ENCODE measurements at regions not wholly inside any gene's neighbourhood (a gene's known extent, or its start where the extent isn't known, plus 50 kb on each side); places are given as distances from the start of the nearest gene placed in this dataset.

- H3K4me3 ChIP-seq (ENCODE audit: low read depth, low read length), result no peak overlapping the region
- TF ChIP-seq CTCF (IDR thresholded peaks at IDR 0.05; ENCODE audit: insufficient read depth, low read length), result no peak
- DNase-seq (ENCODE audit: low read depth), result no peak
Measured at GRCh38 chr12:76276499-76277151, 71.6 kb downstream of the BBS10 start.

- TF ChIP-seq CTCF (IDR thresholded peaks at IDR 0.05; ENCODE audit: insufficient read depth, low read length), result no peak
- no peak for DNase-seq (ENCODE audit: low read depth)
- no peak overlapping the region for H3K4me3 ChIP-seq (ENCODE audit: low read depth, low read length)
Measured at GRCh38 chr12:76275511-76276093, 72.6 kb downstream of the BBS10 start.

DNA sequence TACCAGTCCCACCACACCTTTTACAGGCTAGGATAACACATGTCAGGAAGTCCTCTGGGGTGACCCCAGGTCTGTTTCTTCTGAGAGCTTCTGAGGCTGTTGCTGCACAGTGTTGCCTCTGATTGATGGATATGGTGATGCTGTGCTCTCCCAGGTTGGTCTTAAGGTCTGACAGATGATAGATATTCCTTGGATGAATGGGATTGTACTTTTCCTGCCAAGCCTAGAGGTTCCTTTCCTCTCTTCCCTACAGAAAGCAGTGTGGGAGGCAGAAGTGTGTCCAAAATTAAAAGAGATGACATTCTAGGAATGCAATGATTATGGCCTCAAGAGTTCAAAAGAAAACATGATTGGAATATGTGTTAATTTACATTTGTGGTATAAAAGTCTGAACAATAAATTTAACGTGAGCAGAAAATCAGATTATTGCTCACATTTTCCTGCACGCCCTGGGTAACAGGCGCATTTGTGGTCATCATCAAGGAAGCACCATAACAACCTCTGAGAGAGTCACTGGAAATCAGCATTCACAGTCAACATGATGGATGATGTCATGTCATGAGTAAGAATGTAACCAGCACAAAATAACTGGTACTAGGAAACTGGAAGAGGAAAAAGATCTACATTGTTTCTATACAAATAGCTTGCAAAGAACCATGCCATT, 73.7 kb downstream of the BBS10 start:
- no peak for TF ChIP-seq CTCF (IDR thresholded peaks at IDR 0.05; ENCODE audit: insufficient read depth, low read length)
- no peak overlapping the region for H3K4me3 ChIP-seq (ENCODE audit: low read depth, low read length)
- peak; percentile 80 for DNase-seq (ENCODE audit: low read depth)

DNA sequence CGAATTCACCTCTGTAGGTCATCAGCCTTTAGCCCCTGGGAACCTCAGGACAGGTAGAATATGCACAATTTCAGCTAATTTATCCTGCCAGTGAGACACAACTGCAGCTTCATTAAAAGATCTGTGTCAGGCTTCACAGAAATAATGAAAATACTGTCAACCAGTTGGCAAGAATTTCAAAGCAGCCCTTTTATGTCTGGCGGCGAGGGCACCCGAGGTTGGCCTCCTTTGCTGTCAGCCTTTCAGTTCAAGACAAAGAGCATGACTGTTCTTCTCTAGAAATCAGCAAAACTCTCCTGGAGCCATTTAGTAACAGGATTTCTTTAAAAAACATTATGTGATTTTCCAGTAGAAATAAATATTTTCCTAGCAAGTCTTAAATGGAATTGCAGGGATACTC, 75.9 kb downstream of the BBS10 start:
- no peak overlapping the region for H3K4me3 ChIP-seq (ENCODE audit: low read depth, low read length)
- TF ChIP-seq CTCF (IDR thresholded peaks at IDR 0.05; ENCODE audit: insufficient read depth, low read length), result no peak
- DNase-seq (ENCODE audit: low read depth), result no peak

DNA sequence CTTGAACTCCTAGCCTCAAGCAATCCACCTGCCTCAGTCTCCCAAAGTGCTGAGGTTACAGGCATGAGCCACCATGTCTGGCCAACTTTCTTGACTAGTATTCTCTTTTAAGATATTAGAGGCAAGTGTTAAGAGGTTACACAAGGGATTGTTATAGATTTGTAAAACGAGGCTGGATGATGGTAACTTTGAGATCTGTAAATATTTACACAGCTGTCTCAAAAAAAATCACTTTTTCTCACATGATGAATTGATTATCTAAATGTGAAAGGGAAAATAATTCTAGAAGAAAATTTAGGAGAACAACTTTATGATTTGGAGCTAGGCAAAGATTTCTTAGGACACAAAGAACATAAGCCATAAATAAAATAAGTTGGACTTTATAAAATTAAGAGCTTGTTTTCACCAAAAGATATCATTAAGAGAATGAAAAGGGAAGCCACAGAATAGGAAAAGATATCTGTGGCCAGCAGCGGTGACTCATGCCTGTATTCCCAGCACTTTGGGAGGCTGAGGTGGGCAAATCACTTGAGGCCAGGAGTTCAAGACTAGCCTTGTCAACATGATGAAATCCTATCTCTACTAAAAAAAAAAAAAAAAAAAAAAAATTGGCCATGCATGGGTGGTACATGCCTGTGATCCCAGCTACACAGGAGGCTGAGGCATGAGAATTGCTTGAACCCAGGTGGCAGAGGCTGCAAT, 77.4 kb downstream of the BBS10 start:
- H3K4me3 ChIP-seq (ENCODE audit: low read depth, low read length), result no peak overlapping the region
- DNase-seq (ENCODE audit: low read depth), result peak; percentile 40
- TF ChIP-seq CTCF (IDR thresholded peaks at IDR 0.05; ENCODE audit: insufficient read depth, low read length), result no peak

GRCh38 chr12:76268267-76268666, 79.9 kb downstream of the BBS10 start:
- no peak for DNase-seq (ENCODE audit: low read depth)

More at GRCh38 chr12:76268267-76268666, 79.9 kb downstream of the BBS10 start:
- H3K4me3 ChIP-seq (ENCODE audit: low read depth, low read length), result no peak overlapping the region
- TF ChIP-seq CTCF (IDR thresholded peaks at IDR 0.05; ENCODE audit: insufficient read depth, low read length), result no peak
